GM06990 (cell line): ENCODE measurements at regions not wholly inside any gene's neighbourhood (a gene's known extent, or its start where the extent isn't known, plus 50 kb on each side); places are given as distances from the start of the nearest gene placed in this dataset.

ENCODE experiments used
- DNase-seq: peaks from one replicate; pipeline ENCODE4 v3.0.0-alpha.2; 2011; ENCODE audit not compliant: insufficient read length; ENCODE audit errors: extremely low read depth
- H3K27me3 ChIP-seq: replicated peaks from 2 replicates; pipeline ENCODE4 v1.6.0; 2011; ENCODE audit warnings: low read length; ENCODE audit not compliant: control insufficient read depth, insufficient read depth
- H3K36me3 ChIP-seq: 2 replicates; pipeline ENCODE4 v1.5.1; 2011; ENCODE audit warnings: low read length; ENCODE audit not compliant: control insufficient read depth, insufficient read depth
- H3K4me3 ChIP-seq: replicated peaks from 2 replicates; pipeline ENCODE4 v1.5.1; 2011; ENCODE audit warnings: low read depth, mild to moderate bottlenecking, control low read depth, low read length
- TF ChIP-seq, protein P1 (sequence below): IDR thresholded peaks from 2 replicates; pipeline ENCODE4 v1.5.1; 2011; ENCODE audit warnings: low read length, control low read depth, mild to moderate bottlenecking, inconsistent platforms; ENCODE audit not compliant: insufficient read depth, poor library complexity, severe bottlenecking

DNA sequence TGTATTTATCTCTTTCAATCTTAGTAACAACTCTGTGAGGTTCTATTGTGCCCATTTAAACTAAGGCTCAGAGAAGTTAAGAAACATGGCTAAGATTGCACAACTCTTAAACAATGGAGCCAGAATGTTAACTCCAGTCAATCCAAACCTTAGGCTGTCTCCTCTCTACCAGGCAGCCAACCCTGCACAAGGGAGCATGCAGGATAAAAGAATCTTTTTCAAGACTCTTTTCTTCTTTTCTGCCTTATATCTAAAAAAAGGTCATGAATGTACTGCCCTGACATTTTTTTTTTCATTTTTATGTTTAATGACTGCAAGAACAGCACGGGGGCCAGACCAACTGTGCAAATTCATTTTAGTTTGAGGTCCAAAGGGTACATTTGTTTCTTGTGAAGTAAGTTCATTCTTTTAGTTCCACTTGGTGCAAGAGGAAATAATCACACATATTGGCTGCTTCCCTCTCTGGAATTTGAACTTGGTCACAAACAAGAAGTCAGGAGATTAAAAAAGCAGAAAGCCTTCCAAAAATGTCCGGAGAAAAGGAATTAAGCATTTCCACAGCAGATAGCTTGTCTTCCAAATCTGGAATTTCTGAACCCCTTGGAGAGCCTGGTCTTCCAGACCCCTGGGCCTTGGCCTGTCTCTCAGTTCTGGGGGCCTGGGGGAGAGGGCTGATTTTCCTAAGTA, 96.0 kb upstream of the RIOK3 start:
- DNase-seq = no peak
- Histone ChIP-seq H3K27me3 (no peaks in the 10 kb centered on the region), H3K4me3 (no peak overlapping the region), H3K36me3 (peaks cover 3% of the 10 kb centered on the region)
- TF ChIP-seq, protein P1, sequence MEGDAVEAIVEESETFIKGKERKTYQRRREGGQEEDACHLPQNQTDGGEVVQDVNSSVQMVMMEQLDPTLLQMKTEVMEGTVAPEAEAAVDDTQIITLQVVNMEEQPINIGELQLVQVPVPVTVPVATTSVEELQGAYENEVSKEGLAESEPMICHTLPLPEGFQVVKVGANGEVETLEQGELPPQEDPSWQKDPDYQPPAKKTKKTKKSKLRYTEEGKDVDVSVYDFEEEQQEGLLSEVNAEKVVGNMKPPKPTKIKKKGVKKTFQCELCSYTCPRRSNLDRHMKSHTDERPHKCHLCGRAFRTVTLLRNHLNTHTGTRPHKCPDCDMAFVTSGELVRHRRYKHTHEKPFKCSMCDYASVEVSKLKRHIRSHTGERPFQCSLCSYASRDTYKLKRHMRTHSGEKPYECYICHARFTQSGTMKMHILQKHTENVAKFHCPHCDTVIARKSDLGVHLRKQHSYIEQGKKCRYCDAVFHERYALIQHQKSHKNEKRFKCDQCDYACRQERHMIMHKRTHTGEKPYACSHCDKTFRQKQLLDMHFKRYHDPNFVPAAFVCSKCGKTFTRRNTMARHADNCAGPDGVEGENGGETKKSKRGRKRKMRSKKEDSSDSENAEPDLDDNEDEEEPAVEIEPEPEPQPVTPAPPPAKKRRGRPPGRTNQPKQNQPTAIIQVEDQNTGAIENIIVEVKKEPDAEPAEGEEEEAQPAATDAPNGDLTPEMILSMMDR = no peak

DNA sequence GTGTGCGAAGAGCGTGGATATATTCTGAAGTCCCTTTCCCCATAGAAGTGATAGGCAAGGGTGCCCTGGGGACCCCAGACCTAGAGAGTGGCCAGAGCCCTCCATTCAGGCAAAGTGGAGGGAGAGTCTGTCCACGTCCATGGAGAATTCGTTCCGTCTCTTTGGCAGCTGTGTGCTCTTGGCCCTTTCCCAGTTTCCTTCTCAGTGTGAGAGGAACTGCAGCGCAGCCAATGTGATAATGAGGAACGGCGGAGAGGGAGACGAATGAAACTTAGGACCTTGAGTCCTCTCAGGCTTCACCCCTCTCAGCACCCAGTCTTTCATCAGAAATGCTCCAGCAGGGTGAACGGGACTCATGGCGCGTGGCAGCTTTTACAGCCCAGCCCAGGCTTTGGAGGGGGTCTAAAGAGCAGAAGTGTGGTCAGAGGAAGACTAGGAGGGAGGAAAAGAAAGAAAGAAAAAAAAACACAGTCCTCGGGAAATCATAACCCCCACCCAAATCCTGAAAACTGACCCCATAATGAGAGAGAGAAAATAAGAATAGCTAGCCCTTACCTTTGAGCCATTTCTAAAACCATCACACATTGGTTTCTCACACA, 95.0 kb upstream of the RIOK3 start:
- Histone ChIP-seq H3K36me3 (no peaks in the 10 kb centered on the region; the same call in none of the 2 replicates), H3K27me3 (no peaks in the 10 kb centered on the region), H3K4me3 (no peak overlapping the region)
- TF ChIP-seq, protein P1 = no peak
- DNase-seq = no peak

DNA sequence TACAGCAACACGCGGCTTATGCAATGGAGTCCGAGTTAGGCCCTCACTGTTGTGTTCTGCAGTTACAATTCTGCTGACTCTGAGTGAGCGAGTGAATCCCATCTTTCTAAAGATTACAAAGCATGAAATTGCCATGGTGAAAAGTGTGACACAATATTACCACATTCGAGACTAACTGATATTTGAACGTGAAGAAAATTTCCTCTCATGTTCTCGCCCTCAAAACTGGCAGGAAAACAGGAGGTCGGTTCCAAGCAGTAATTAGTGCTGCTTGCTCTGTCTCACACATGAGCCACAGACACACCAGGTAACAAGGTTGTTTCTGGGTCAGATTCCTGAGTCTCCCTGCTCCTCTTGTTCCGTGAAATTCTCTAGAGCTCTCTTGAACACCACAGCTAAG, 93.7 kb upstream of the RIOK3 start:
- no peak for DNase-seq
- Histone ChIP-seq H3K4me3 (no peak overlapping the region), H3K27me3 (no peaks in the 10 kb centered on the region), H3K36me3 (no peaks in the 10 kb centered on the region; the same call in none of the 2 replicates)
- TF ChIP-seq, protein P1 = no peak

DNA sequence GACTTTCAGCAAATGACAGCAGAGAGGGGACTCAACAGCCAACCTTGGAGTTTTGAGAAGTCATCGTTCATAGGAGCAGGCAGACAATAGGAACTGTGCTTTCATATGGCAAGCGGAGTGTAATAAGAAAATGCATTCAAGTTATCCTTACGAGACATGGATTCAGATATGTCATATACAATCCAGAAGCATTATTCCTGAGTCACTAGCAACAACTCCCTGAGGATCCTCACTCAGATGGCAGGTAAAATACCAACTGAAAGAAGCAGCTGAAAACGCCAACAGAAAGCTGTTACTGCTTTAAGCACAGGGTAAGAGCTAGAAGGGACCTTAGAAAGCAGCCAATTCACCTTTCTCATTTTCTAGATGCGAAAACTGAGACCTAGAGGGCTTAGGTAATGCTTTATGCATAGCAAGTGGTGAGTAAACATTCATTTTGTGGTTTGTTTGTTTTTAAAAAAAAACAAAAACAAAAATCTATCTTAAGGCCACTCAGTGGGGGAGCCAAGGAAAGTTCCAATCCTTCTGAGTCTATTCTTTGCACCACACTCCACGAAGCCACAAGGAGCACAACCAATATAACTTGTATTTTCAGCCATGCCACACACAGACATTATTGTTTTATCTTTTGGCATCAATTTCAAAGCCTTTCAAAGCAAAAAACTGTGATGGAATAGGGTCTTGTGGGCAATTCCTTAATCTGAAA, 89.1 kb upstream of the RIOK3 start:
- Histone ChIP-seq H3K27me3 (no peaks in the 10 kb centered on the region), H3K4me3 (no peak overlapping the region), H3K36me3 (no peaks in the 10 kb centered on the region)
- DNase-seq = no peak
- TF ChIP-seq, protein P1 = no peak

DNA sequence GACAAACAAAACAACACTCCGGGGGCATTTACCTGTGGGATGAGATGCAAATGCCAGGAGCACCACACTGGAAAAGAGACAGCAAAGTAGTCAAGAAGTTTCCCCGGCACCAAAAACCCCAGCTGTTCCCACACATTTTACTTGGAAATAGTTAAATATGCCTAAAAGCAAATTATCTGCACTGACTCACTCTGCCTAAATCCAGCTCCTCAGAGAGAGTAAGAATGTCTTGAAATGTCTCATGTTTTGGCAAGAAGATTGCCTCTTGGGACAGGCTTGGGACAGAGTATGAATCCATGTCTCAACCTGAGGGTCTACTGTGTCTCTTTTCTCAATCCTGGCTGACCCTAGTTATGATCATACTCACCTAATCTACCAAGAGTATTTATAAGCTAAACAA, 87.5 kb upstream of the RIOK3 start:
- Histone ChIP-seq H3K27me3 (no peaks in the 10 kb centered on the region), H3K4me3 (no peak overlapping the region), H3K36me3 (no peaks in the 10 kb centered on the region)
- DNase-seq = no peak
- TF ChIP-seq, protein P1 = no peak
